B cell (primary cell): ENCODE measurements at regions not wholly inside any gene's neighbourhood (a gene's known extent, or its start where the extent isn't known, plus 50 kb on each side); places are given as distances from the start of the nearest gene placed in this dataset.

ENCODE experiments used
- ATAC-seq: fragments of 200-7000 bp; cut with Tn5 transposase; one replicate; pipeline ENCODE4 v1.10.0; 2021; ENCODE audit warnings: low read depth, mild to moderate bottlenecking, moderate number of reproducible peaks, moderate library complexity
- CTCF ChIA-PET: fragments of 350-600 bp; sonication (Branson Sonifier 250); formaldehyde crosslinking; loops from one replicate; lab custom pipeline; 2021; ENCODE audit warnings: antibody characterized with exemption, inconsistent platforms; lab: Charles Lee
- POLR2A ChIA-PET: fragments of 350-600 bp; sonication (Branson Sonifier 250); formaldehyde crosslinking; loops from one replicate; lab custom pipeline; 2021; ENCODE audit warnings: antibody characterized with exemption; lab: Charles Lee
- DNase-seq: peaks from one replicate; pipeline ENCODE4 v3.0.0; 2013
- H2AFZ ChIP-seq: 2 replicates; pipeline ENCODE4 v1.6.1; 2012; ENCODE audit warnings: mild to moderate bottlenecking, low read depth, low read length; ENCODE audit not compliant: insufficient read depth, poor library complexity, severe bottlenecking
- H3K27ac ChIP-seq, 2 donors: 1 replicate in 1 of 2; 2 replicates in 1 of 2; pipeline ENCODE4 v1.5.1; 2012 to 2013; ENCODE audit warnings: low read length in 2 of 2, mild to moderate bottlenecking in 2 of 2, moderate library complexity in 1 of 2
- H3K27me3 ChIP-seq, 4 experiments: fragments of 200-600 bp in 1 of 4; sonication (generic) in 1 of 4; replicated peaks in 1 of 4; 1 replicate in 2 of 4; 2 replicates in 2 of 4; pipeline versions ENCODE4 v1.6.1 to v1.7.0; 2013 to 2016; ENCODE audit warnings: low read length in 3 of 4, mild to moderate bottlenecking in 2 of 4, mixed read lengths in 1 of 4, moderate library complexity in 1 of 4; ENCODE audit not compliant: insufficient read depth in 4 of 4, control insufficient read depth in 3 of 4; ENCODE audit errors: control extremely low read depth in 1 of 4
- H3K36me3 ChIP-seq, 2 experiments: replicated peaks in 1 of 2; 1 replicate in 1 of 2; 2 replicates in 1 of 2; pipeline versions ENCODE4 v1.6.1 to v1.7.1; 2013; ENCODE audit warnings: low read length in 1 of 2; ENCODE audit not compliant: insufficient read depth in 2 of 2, control insufficient read depth in 1 of 2; ENCODE audit errors: control extremely low read depth in 1 of 2, extremely low read depth in 1 of 2
- H3K4me1 ChIP-seq, 2 donors: fragments of 200-600 bp in 1 of 2; sonication (generic) in 1 of 2; 1 replicate in 1 of 2; 2 replicates in 1 of 2; pipeline versions ENCODE4 v1.5.1 to v1.6.1; 2013 to 2017; ENCODE audit warnings: low read length in 2 of 2; ENCODE audit not compliant: control insufficient read depth in 2 of 2, insufficient read depth in 2 of 2
- H3K4me2 ChIP-seq: replicated peaks from 2 replicates; pipeline ENCODE3; 2012; ENCODE audit warnings: mild to moderate bottlenecking, low read depth, low read length; ENCODE audit not compliant: poor library complexity, severe bottlenecking
- H3K4me3 ChIP-seq, 5 experiments: fragments of 200-600 bp in 1 of 5; sonication (generic) in 1 of 5; 1 replicate in 3 of 5; 2 replicates in 2 of 5; pipeline versions ENCODE4 v1.5.1 to v1.7.0; 2011 to 2016; ENCODE audit warnings: low read length in 4 of 5, mild to moderate bottlenecking in 4 of 5, low read depth in 2 of 5, control low read depth in 1 of 5, moderate library complexity in 1 of 5; ENCODE audit not compliant: insufficient read depth in 1 of 5; ENCODE audit errors: control extremely low read depth in 1 of 5, extremely low read depth in 1 of 5
- H3K79me2 ChIP-seq: fragments of 200-600 bp; sonication (generic); one replicate; pipeline ENCODE4 v1.6.0; 2016; ENCODE audit warnings: low read length; ENCODE audit not compliant: control insufficient read depth, insufficient read depth
- H3K9ac ChIP-seq: fragments of 200-600 bp; sonication (generic); 2 replicates; pipeline ENCODE4 v1.6.1; 2017; ENCODE audit warnings: mild to moderate bottlenecking, low read length, moderate library complexity
- H3K9me3 ChIP-seq, 3 donors: one replicate each; pipeline versions ENCODE4 v1.6.1 to v1.7.1; 2013; ENCODE audit warnings: low read length in 2 of 3; ENCODE audit not compliant: control insufficient read depth in 2 of 3, insufficient read depth in 1 of 3; ENCODE audit errors: control extremely low read depth in 1 of 3
- H4K20me1 ChIP-seq: 2 replicates; pipeline ENCODE4 v1.6.0; 2012; ENCODE audit warnings: mild to moderate bottlenecking, low read length; ENCODE audit not compliant: insufficient read depth, control insufficient read depth, poor library complexity, severe bottlenecking
- H3K27ac Mint-ChIP-seq: one replicate; pipeline ENCODE4 v1.8.0; 2021; ENCODE audit warnings: mixed read lengths
- H3K27me3 Mint-ChIP-seq: one replicate; pipeline ENCODE4 v1.8.0; 2021; ENCODE audit warnings: mixed read lengths
- H3K4me1 Mint-ChIP-seq: one replicate; pipeline ENCODE4 v1.8.0; 2021; ENCODE audit warnings: mixed read lengths
- H3K4me3 Mint-ChIP-seq: one replicate; pipeline ENCODE4 v1.8.0; 2021; ENCODE audit warnings: mixed read lengths
- H3K9me3 Mint-ChIP-seq: one replicate; pipeline ENCODE4 v1.8.0; 2022; ENCODE audit warnings: mixed read lengths; ENCODE audit not compliant: insufficient read depth
- CTCF ChIP-seq: fragments of 200-600 bp; IDR thresholded peaks from one replicate; pipeline ENCODE4 v1.8.0; 2022; ENCODE audit warnings: antibody characterized with exemption, mild to moderate bottlenecking
- EZH2 ChIP-seq: IDR thresholded peaks from 2 replicates; pipeline ENCODE4 v1.6.1; 2012; ENCODE audit warnings: borderline replicate concordance, low read depth, mild to moderate bottlenecking, moderate library complexity, low read length; ENCODE audit not compliant: insufficient read depth, poor library complexity, severe bottlenecking
- WGBS: methylation state at CpG from one replicate; pipeline ENCODE4 v1.1.5; 2013; ENCODE audit warnings: missing lambda C conversion rate; ENCODE audit not compliant: insufficient coverage; 5-methylcytosine and 5-hydroxymethylcytosine counted together
- intact Hi-C: fragments of 100-400 bp; cut with micrococcal nuclease; formaldehyde crosslinking; loops from one replicate; pipeline ENCODE4 v1.10.0; 2022

- Histone ChIP-seq H3K4me3 (no peak overlapping the region), H3K27me3 (no peaks in the 10 kb centered on the region), H2AFZ (no peak overlapping the region), H3K9ac (no peak overlapping the region), H3K4me1 (no peaks in the 10 kb centered on the region), H3K27ac (no peak overlapping the region), H3K9me3 (no peaks in the 10 kb centered on the region), H3K36me3 (no peaks in the 10 kb centered on the region), H4K20me1 (no peaks in the 10 kb centered on the region), H3K4me2 (no peak overlapping the region), H3K79me2 (no peaks in the 10 kb centered on the region)
- DNase-seq (no peak), ATAC-seq (no peak)
- Mint-ChIP-seq H3K27ac (no peak overlapping the region), H3K4me3 (no peak overlapping the region), H3K9me3 (no peaks in the 10 kb centered on the region), H3K27me3 (no peaks in the 10 kb centered on the region), H3K4me1 (peaks cover 2% of the 10 kb centered on the region)
- intact Hi-C loops, result no loop called here
- ChIA-PET POLR2A (no interaction called here), CTCF (no interaction called here)
- WGBS, result 88% methylated on average over 5 of the region's 6 CpGs
- TF ChIP-seq EZH2 (no peak), CTCF (no peak)
These were observed 127.6 kb downstream of the SLC25A47 start for GRCh38 chr14:100450736-100451135.

GRCh38 chr14:100451264-100451663 is 128.1 kb downstream of the SLC25A47 start:
- Mint-ChIP-seq H3K4me1 (peaks cover 2% of the 10 kb centered on the region), H3K9me3 (no peaks in the 10 kb centered on the region), H3K27ac (no peak overlapping the region), H3K4me3 (no peak overlapping the region), H3K27me3 (no peaks in the 10 kb centered on the region)
- CTCF ChIA-PET, result no interaction called here
- intact Hi-C loops, result no loop called here
- Histone ChIP-seq H3K36me3 (no peaks in the 10 kb centered on the region), H3K4me1 (no peaks in the 10 kb centered on the region), H3K9me3 (no peaks in the 10 kb centered on the region), H3K79me2 (no peaks in the 10 kb centered on the region), H2AFZ (no peak overlapping the region), H3K27ac (no peak overlapping the region), H3K27me3 (no peaks in the 10 kb centered on the region), H4K20me1 (no peaks in the 10 kb centered on the region), H3K4me2 (no peak overlapping the region), H3K4me3 (no peak overlapping the region), H3K9ac (no peak overlapping the region)
- WGBS, result 100% methylated on average over 5 of the region's 6 CpGs
- DNase-seq (no peak), ATAC-seq (no peak)
- TF ChIP-seq EZH2, result no peak
- no peak for TF ChIP-seq CTCF
- POLR2A ChIA-PET, result no interaction called here
